ENCODE measurements at regions not wholly inside any gene's neighbourhood (a gene's known extent, or its start where the extent isn't known, plus 50 kb on each side); places are given as distances from the start of the nearest gene placed in this dataset.

DNA sequence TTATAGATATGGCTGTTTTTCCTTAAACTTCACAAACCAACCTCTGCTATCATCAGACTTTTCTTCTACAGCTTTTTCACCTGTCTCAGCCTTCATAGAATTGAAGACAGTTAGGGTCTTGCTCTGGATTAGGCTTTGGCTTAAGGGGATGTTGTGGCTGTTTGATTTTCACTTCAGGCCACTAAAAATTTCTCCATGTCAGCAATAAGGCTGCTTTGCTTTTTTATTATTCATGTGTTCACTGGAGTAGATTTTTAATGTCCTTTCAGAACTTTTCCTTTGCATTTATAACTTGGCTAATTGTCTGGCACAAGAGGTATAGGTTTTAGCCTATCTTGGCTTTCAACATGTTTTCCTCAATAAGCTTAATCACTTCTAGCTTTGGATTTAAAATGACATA, 392.6 kb downstream of the RFPL4B start:
- TF ChIP-seq, protein P1, sequence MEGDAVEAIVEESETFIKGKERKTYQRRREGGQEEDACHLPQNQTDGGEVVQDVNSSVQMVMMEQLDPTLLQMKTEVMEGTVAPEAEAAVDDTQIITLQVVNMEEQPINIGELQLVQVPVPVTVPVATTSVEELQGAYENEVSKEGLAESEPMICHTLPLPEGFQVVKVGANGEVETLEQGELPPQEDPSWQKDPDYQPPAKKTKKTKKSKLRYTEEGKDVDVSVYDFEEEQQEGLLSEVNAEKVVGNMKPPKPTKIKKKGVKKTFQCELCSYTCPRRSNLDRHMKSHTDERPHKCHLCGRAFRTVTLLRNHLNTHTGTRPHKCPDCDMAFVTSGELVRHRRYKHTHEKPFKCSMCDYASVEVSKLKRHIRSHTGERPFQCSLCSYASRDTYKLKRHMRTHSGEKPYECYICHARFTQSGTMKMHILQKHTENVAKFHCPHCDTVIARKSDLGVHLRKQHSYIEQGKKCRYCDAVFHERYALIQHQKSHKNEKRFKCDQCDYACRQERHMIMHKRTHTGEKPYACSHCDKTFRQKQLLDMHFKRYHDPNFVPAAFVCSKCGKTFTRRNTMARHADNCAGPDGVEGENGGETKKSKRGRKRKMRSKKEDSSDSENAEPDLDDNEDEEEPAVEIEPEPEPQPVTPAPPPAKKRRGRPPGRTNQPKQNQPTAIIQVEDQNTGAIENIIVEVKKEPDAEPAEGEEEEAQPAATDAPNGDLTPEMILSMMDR (IDR thresholded peaks at IDR 0.05; ENCODE audit: low read depth, low read length, missing input control) = no peak
- TF ChIP-seq JUND (IDR thresholded peaks at IDR 0.05) = no peak
- TF ChIP-seq, protein P2, sequence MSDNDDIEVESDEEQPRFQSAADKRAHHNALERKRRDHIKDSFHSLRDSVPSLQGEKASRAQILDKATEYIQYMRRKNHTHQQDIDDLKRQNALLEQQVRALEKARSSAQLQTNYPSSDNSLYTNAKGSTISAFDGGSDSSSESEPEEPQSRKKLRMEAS (IDR thresholded peaks at IDR 0.05) = no peak
- TF ChIP-seq RAD21 (IDR thresholded peaks at IDR 0.05) = no peak
- TF ChIP-seq TAF1 (conservative IDR thresholded peaks at IDR 0.05) = no peak
- TF ChIP-seq, protein P3, sequence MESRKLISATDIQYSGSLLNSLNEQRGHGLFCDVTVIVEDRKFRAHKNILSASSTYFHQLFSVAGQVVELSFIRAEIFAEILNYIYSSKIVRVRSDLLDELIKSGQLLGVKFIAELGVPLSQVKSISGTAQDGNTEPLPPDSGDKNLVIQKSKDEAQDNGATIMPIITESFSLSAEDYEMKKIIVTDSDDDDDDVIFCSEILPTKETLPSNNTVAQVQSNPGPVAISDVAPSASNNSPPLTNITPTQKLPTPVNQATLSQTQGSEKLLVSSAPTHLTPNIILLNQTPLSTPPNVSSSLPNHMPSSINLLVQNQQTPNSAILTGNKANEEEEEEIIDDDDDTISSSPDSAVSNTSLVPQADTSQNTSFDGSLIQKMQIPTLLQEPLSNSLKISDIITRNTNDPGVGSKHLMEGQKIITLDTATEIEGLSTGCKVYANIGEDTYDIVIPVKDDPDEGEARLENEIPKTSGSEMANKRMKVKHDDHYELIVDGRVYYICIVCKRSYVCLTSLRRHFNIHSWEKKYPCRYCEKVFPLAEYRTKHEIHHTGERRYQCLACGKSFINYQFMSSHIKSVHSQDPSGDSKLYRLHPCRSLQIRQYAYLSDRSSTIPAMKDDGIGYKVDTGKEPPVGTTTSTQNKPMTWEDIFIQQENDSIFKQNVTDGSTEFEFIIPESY (IDR thresholded peaks at IDR 0.05) = no peak
- no peak for TF ChIP-seq YY1 (IDR thresholded peaks at IDR 0.05)
- TF ChIP-seq, protein P4, sequence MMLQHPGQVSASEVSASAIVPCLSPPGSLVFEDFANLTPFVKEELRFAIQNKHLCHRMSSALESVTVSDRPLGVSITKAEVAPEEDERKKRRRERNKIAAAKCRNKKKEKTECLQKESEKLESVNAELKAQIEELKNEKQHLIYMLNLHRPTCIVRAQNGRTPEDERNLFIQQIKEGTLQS (IDR thresholded peaks at IDR 0.05) = no peak
- no peak for TF ChIP-seq SP1 (IDR thresholded peaks at IDR 0.05)
